ENCODE measurements at regions not wholly inside any gene's neighbourhood (a gene's known extent, or its start where the extent isn't known, plus 50 kb on each side); places are given as distances from the start of the nearest gene placed in this dataset.

GRCh38 chr4:114052227-114052626 lies 72.8 kb upstream of the ARSJ start:
- H3K27me3 Mint-ChIP-seq = peaks cover 2% of the 10 kb centered on the region
- intact Hi-C loops (cut with micrococcal nuclease) = no loop called here
- H3K4me1 Mint-ChIP-seq = no peaks in the 10 kb centered on the region
- DNase-seq (no peak), ATAC-seq (ENCODE audit: low read depth) (no peak)
- no peak overlapping the region for H3K4me3 Mint-ChIP-seq
- POLR2A ChIA-PET = no interaction called here
- peaks cover 20% of the 10 kb centered on the region for H3K9me3 Mint-ChIP-seq
- CTCF ChIA-PET = no interaction called here
- TF ChIP-seq, protein P1, sequence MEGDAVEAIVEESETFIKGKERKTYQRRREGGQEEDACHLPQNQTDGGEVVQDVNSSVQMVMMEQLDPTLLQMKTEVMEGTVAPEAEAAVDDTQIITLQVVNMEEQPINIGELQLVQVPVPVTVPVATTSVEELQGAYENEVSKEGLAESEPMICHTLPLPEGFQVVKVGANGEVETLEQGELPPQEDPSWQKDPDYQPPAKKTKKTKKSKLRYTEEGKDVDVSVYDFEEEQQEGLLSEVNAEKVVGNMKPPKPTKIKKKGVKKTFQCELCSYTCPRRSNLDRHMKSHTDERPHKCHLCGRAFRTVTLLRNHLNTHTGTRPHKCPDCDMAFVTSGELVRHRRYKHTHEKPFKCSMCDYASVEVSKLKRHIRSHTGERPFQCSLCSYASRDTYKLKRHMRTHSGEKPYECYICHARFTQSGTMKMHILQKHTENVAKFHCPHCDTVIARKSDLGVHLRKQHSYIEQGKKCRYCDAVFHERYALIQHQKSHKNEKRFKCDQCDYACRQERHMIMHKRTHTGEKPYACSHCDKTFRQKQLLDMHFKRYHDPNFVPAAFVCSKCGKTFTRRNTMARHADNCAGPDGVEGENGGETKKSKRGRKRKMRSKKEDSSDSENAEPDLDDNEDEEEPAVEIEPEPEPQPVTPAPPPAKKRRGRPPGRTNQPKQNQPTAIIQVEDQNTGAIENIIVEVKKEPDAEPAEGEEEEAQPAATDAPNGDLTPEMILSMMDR (IDR thresholded peaks at IDR 0.05) = no peak
- no peaks in the 10 kb centered on the region for H3K36me3 Mint-ChIP-seq (ENCODE audit: low read depth)
- no peak overlapping the region for H3K27ac Mint-ChIP-seq

- peaks cover 6% of the 10 kb centered on the region for H3K27me3 Mint-ChIP-seq
- POLR2A ChIA-PET = no interaction called here
- peaks cover 20% of the 10 kb centered on the region for H3K9me3 Mint-ChIP-seq
- CTCF ChIA-PET = no interaction called here
- TF ChIP-seq, protein P1 (IDR thresholded peaks at IDR 0.05) = no peak
- no peak for ATAC-seq (ENCODE audit: low read depth)
- intact Hi-C loops (cut with micrococcal nuclease) = no loop called here
- no peak for DNase-seq
- H3K4me1 Mint-ChIP-seq = no peaks in the 10 kb centered on the region
- no peaks in the 10 kb centered on the region for H3K36me3 Mint-ChIP-seq (ENCODE audit: low read depth)
- H3K4me3 Mint-ChIP-seq = no peak overlapping the region
- no peak overlapping the region for H3K27ac Mint-ChIP-seq
These were observed 77.2 kb upstream of the ARSJ start for GRCh38 chr4:114056599-114056998.

GRCh38 chr4:114057746-114058145 lies 78.3 kb upstream of the ARSJ start:
- intact Hi-C loops (cut with micrococcal nuclease) = no loop called here
- Mint-ChIP-seq H3K4me3 (no peak overlapping the region), H3K27ac (no peak overlapping the region), H3K36me3 (ENCODE audit: low read depth) (no peaks in the 10 kb centered on the region), H3K27me3 (peaks cover 6% of the 10 kb centered on the region), H3K4me1 (no peaks in the 10 kb centered on the region), H3K9me3 (peaks cover 20% of the 10 kb centered on the region)
- ChIA-PET POLR2A (no interaction called here), CTCF (no interaction called here)
- TF ChIP-seq, protein P1 (IDR thresholded peaks at IDR 0.05) = no peak
- DNase-seq (no peak), ATAC-seq (ENCODE audit: low read depth) (no peak)

GRCh38 chr4:114062499-114062898 lies 83.1 kb upstream of the ARSJ start:
- no peak overlapping the region for H3K27ac Mint-ChIP-seq
- H3K27me3 Mint-ChIP-seq = peaks cover 14% of the 10 kb centered on the region
- ChIA-PET POLR2A (no interaction called here), CTCF (no interaction called here)
- intact Hi-C loops (cut with micrococcal nuclease) = no loop called here
- no peaks in the 10 kb centered on the region for H3K4me1 Mint-ChIP-seq
- ATAC-seq (ENCODE audit: low read depth) (no peak), DNase-seq (no peak)
- TF ChIP-seq, protein P1 (IDR thresholded peaks at IDR 0.05) = no peak
- no peak overlapping the region for H3K4me3 Mint-ChIP-seq
- no peaks in the 10 kb centered on the region for H3K36me3 Mint-ChIP-seq (ENCODE audit: low read depth)
- no peaks in the 10 kb centered on the region for H3K9me3 Mint-ChIP-seq

DNA sequence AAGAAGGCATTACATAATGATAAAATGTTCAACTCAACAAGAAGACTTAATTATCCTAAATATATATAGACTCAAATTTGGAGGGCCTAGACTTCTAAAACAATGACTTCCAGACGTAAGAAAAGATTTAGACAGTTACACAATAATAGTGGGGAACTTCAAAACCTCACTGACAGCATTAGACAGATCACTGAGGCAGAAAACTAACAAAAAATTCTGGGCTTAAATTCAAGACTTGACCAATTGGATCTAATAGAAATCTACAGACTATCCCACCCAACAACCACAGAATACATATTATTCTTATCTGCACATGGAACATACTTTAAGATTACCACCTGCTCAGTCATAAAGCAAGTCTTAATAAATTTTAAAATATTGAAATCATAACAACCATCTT lies 93.3 kb upstream of the ARSJ start:
- H3K9me3 Mint-ChIP-seq = peaks cover 4% of the 10 kb centered on the region

More for the DNA sequence above, 93.3 kb upstream of the ARSJ start:
- H3K27ac Mint-ChIP-seq = no peak overlapping the region
- H3K4me1 Mint-ChIP-seq = no peaks in the 10 kb centered on the region
- no peak overlapping the region for H3K4me3 Mint-ChIP-seq
- TF ChIP-seq, protein P1 (IDR thresholded peaks at IDR 0.05) = no peak
- DNase-seq = no peak
- intact Hi-C loops (cut with micrococcal nuclease) = loop anchor here (5.0 kb wide), 2 partner anchors 290 to 525 kb away; no protein-coding TSS in a partner anchor
- H3K27me3 Mint-ChIP-seq = peaks cover 14% of the 10 kb centered on the region
- POLR2A ChIA-PET = no interaction called here
- CTCF ChIA-PET = no interaction called here
- ATAC-seq (ENCODE audit: low read depth) = no peak
- no peaks in the 10 kb centered on the region for H3K36me3 Mint-ChIP-seq (ENCODE audit: low read depth)
